ENCODE measurements at regions not wholly inside any gene's neighbourhood (a gene's known extent, or its start where the extent isn't known, plus 50 kb on each side); places are given as distances from the start of the nearest gene placed in this dataset.

DNA sequence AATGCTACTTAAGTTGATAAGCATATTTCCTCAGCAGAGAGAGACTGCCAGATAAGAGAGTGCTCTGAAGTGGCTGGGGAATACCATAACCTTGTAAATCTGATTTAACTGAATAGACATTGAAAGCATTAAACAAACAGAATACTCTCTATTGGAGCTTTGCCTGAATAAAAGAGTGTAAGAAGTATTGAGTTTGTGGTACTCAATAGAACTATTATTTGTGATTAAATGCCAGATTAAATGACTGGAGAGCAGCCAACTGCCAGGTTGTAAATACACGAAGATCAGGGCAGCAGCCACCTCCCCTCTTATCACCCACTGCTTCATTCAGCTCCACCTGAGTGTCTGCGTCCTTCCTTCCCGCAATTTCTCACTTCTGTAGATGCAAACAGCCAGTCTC lies 373.6 kb downstream of the DCDC2C start:
- TF ChIP-seq, protein P1, sequence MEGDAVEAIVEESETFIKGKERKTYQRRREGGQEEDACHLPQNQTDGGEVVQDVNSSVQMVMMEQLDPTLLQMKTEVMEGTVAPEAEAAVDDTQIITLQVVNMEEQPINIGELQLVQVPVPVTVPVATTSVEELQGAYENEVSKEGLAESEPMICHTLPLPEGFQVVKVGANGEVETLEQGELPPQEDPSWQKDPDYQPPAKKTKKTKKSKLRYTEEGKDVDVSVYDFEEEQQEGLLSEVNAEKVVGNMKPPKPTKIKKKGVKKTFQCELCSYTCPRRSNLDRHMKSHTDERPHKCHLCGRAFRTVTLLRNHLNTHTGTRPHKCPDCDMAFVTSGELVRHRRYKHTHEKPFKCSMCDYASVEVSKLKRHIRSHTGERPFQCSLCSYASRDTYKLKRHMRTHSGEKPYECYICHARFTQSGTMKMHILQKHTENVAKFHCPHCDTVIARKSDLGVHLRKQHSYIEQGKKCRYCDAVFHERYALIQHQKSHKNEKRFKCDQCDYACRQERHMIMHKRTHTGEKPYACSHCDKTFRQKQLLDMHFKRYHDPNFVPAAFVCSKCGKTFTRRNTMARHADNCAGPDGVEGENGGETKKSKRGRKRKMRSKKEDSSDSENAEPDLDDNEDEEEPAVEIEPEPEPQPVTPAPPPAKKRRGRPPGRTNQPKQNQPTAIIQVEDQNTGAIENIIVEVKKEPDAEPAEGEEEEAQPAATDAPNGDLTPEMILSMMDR (conservative IDR thresholded peaks at IDR 0.05): no peak
- no peak for TF ChIP-seq EZH2 (IDR thresholded peaks at IDR 0.05; ENCODE audit: low read depth)
